Fibroblast of villous mesenchyme (primary cell): ENCODE measurements at regions not wholly inside any gene's neighbourhood (a gene's known extent, or its start where the extent isn't known, plus 50 kb on each side); places are given as distances from the start of the nearest gene placed in this dataset.
"Not testable (repeated sequence)": the region's sequence is repeated elsewhere in the genome, so short reads cannot be mapped to it uniquely, and the experiment has no call there.

Experiments
- DNase-seq: peaks from one replicate; pipeline ENCODE4 v3.0.0-alpha.2; 2010; ENCODE audit warnings: low read depth
- H3K4me3 ChIP-seq: 2 replicates; pipeline ENCODE4 v1.5.1; 2011; ENCODE audit warnings: low read depth, mild to moderate bottlenecking, low read length
- TF ChIP-seq, protein P1 (sequence below): IDR thresholded peaks from 2 replicates; pipeline ENCODE4 v1.5.1; 2012; ENCODE audit warnings: low read depth, mild to moderate bottlenecking, low read length; ENCODE audit not compliant: insufficient read depth

DNA sequence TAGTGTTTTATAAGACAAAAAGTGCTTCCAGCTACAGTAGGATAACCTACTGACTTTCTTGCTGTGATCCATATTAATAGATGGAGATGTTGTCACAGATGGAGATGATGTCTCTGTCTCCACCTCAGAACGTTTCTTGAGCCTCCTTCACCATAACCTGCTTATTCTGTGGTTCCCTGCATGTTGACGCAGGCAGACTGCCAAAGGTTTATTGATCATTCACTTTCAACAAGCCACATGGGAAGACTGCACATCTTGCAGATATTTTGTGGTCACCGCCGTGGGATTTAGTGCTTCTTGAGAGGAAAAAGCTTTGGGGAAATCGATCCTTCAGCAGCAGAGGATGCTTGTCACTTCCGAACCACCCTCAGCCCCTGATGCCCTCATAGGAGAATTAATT is 943.0 kb upstream of the PRKX start:
- DNase-seq = no peak
- TF ChIP-seq, protein P1, sequence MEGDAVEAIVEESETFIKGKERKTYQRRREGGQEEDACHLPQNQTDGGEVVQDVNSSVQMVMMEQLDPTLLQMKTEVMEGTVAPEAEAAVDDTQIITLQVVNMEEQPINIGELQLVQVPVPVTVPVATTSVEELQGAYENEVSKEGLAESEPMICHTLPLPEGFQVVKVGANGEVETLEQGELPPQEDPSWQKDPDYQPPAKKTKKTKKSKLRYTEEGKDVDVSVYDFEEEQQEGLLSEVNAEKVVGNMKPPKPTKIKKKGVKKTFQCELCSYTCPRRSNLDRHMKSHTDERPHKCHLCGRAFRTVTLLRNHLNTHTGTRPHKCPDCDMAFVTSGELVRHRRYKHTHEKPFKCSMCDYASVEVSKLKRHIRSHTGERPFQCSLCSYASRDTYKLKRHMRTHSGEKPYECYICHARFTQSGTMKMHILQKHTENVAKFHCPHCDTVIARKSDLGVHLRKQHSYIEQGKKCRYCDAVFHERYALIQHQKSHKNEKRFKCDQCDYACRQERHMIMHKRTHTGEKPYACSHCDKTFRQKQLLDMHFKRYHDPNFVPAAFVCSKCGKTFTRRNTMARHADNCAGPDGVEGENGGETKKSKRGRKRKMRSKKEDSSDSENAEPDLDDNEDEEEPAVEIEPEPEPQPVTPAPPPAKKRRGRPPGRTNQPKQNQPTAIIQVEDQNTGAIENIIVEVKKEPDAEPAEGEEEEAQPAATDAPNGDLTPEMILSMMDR = no peak
- H3K4me3 ChIP-seq = no peak overlapping the region

DNA sequence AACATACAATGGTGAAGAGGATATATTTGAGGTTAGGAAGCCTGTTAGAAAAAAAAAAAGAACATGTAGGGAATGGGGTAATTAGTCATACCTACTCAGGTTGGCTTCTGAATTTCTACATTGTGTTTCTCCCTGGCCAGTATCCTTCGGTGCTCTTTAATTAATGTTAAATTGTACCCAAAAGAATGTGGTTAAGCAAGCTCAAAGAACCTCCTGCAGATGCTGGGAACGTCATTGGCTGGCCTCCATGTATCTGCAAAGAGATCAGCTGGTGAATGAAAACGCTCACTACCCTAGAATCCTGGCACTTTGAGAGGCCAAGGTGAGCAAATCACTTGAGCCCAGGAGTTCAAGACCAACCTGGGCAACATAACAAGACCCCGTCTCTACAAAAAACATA is 942.3 kb upstream of the PRKX start:
- no peak for DNase-seq
- TF ChIP-seq, protein P1 = no peak
- H3K4me3 ChIP-seq = no peak overlapping the region

DNA sequence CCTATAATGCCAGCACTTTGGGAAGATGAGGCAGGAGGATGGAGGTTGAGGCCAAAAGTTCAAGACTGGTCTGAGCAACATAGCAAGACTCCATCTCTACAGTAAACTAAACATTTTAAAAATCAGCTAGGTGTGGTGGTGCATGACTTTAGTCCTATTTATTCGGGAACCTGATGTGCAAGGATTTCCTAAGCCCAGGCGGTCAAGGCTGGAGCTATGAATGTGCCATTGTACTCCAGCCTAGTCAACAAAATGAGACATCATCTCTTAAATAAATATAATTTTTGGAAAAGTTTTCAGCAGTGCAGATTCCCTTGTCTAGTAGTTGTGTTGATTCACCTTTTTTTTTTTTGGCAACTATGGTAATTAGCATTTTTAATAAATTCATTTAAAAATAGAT is 928.7 kb upstream of the PRKX start:
- no peak for DNase-seq
- TF ChIP-seq, protein P1 = no peak
- H3K4me3 ChIP-seq = no peak overlapping the region

DNA sequence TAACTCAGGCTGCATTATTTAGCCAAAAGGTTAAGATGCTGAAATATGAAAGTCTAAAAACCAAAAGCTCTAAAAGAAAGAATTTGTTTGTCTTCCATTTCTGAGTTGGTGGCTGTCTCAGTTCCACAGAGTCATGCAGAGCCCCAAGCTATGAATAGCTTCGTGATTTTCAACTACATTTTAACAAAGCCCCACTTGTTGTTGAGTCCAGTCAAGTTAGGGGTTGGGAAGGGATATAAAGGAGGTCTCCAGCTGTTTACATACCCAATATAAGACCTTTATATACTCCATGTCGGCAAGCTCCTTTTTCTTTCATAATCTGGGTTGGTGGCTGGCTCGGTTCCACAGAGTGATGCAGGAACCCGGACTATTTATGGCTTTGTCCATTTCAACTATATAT is 924.6 kb upstream of the PRKX start:
- no peak overlapping the region for H3K4me3 ChIP-seq
- no peak for DNase-seq
- TF ChIP-seq, protein P1 = no peak

DNA sequence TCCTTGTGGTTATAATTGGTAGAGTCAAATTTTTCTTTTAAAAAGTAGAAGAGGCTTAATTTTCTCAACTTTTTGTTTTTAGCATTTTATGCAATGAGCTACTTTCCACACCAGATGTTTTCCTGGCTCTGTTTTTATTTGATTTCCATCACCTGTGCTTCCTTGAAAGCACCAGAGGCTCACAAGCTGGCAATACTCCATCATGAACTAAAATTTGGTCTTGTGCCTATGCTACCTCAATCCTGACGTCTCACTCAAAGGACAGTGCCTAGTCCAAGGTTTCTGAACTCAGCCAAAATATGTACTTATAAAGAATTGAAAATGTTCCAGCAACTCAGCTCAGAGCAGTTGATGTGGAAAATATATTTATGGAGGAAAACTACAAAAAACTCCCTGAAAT is 914.0 kb upstream of the PRKX start:
- TF ChIP-seq, protein P1 = no peak
- H3K4me3 ChIP-seq = no peak overlapping the region
- DNase-seq = no peak

DNA sequence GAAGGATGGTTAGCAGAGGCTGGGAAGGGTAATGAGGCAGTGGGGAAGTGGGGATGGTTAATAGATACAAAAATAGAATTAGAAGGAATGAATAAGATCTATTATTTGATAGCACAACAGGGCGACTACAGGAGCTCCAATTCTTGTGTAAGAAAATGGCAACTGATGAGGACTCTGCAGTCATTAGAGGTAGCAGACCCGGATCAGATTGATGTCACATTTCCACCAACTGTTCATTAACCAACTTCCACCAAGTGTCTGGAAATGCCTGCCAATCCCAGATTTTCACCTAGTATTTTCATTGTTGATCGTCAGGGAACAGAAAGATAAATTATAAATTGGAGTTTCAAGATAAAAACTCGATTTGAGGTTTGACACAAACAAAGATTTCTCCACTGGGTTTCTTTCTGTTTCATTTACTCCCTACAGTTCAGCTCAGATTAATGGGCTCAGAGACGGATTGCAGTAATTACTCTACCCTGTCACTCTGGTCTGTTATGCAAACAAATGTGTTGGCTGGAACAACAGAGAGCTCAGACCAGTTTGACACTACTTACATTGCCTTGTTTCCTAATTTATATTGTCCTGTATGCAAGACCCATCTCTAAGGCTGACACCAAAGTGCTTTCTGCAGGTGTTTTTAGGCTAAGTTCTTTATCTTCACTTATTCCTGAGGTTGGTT is 909.2 kb upstream of the PRKX start:
- TF ChIP-seq, protein P1 = no peak
- DNase-seq = no peak
- H3K4me3 ChIP-seq = no peak overlapping the region

DNA sequence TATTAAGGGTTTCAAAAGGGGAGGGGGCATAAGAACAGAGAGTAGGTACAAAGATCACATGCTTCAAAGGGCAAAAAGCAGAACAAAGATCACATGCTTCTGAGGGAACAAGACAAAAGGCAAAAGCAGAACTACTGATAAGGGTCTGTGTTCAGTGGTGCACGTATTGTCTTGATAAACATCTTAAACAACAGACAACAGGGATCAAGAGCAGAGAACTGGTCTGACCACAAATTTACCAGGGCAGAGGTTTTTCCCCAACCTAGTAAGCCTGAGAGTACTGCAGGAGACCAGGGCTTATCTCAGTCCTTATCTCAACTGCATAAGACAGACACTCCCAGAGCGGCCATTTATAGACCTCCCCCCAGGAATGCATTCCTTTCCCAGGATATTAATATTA is 900.2 kb upstream of the PRKX start:
- not testable (repeated sequence) for H3K4me3 ChIP-seq, DNase-seq

DNA sequence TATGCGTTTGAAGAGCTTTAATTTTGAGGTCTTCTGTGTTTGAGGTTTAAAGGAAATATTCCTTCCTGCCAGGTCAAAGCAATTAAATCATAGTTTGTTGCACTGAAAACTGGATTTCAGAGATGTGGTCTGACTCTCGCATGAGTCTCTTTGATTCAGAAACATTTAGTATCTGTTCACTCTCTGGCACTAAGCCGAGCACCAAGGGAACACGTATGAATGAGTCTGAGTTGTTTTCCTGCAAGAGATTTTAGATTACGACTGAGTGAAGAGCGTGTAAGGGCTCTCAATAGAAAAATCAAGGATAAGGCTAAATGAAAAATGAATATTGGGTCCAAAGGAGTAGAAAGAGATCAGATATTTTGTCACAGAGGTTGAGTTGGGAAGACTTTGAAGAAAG is 875.4 kb upstream of the PRKX start:
- TF ChIP-seq, protein P1 = no peak
- no peak for DNase-seq
- H3K4me3 ChIP-seq = no peak overlapping the region
